SK-N-SH treated with all-trans-retinoic acid at 6 μM for 48 hours (cell line): ENCODE measurements at regions not wholly inside any gene's neighbourhood (a gene's known extent, or its start where the extent isn't known, plus 50 kb on each side); places are given as distances from the start of the nearest gene placed in this dataset.

Experiments
- GLIS3 ChIP-seq: fragments of 250-450 bp; sonication (Bioruptor Pico); IDR thresholded peaks from 2 replicates; pipeline ENCODE4 v1.5.0; 2020; ENCODE audit warnings: mild to moderate bottlenecking, moderate library complexity
- ISL1 ChIP-seq: fragments of 250-450 bp; sonication (Bioruptor Pico); IDR thresholded peaks from 2 replicates; pipeline ENCODE4 v2.1.2; 2022; ENCODE audit warnings: mild to moderate bottlenecking, moderate library complexity
- PPARA ChIP-seq: fragments of 250-450 bp; sonication (Bioruptor Pico); IDR thresholded peaks from 2 replicates; pipeline ENCODE4 v1.5.0; 2020; ENCODE audit warnings: mild to moderate bottlenecking, borderline replicate concordance
- RARB ChIP-seq: fragments of 250-450 bp; sonication (Bioruptor Pico); IDR thresholded peaks from 2 replicates; pipeline ENCODE4 v1.8.0; 2021; ENCODE audit warnings: mild to moderate bottlenecking, moderate library complexity
- TCF4 ChIP-seq: fragments of 250-450 bp; sonication (Bioruptor Pico); IDR thresholded peaks from 2 replicates; pipeline ENCODE4 v1.8.0; 2021; ENCODE audit warnings: mild to moderate bottlenecking, moderate library complexity, borderline replicate concordance
- TOX ChIP-seq: fragments of 250-450 bp; sonication (Bioruptor Pico); IDR thresholded peaks from 2 replicates; pipeline ENCODE4 v1.8.0; 2021; ENCODE audit warnings: mild to moderate bottlenecking, moderate library complexity, borderline replicate concordance
- TSHZ2 ChIP-seq: fragments of 250-450 bp; sonication (Bioruptor Pico); IDR thresholded peaks from 2 replicates; pipeline ENCODE4 v1.5.0; 2020; ENCODE audit warnings: mild to moderate bottlenecking, moderate library complexity
- ZC3H10 ChIP-seq: fragments of 250-450 bp; sonication (Bioruptor Pico); IDR thresholded peaks from 2 replicates; pipeline ENCODE4 v1.5.1; 2021; ENCODE audit warnings: mild to moderate bottlenecking, moderate library complexity
- ZFP3 ChIP-seq: fragments of 250-450 bp; sonication (Bioruptor Pico); IDR thresholded peaks from 2 replicates; pipeline ENCODE4 v1.5.0; 2020; ENCODE audit warnings: mild to moderate bottlenecking, moderate library complexity
- ZFP30 ChIP-seq: fragments of 450-650 bp; formaldehyde crosslinking; IDR thresholded peaks from 2 replicates; pipeline ENCODE4 v1.5.0; 2022; ENCODE audit warnings: mild to moderate bottlenecking, moderate library complexity
- TF ChIP-seq, protein P1 (sequence below): fragments of 250-450 bp; sonication (Bioruptor Pico); IDR thresholded peaks from 2 replicates; pipeline ENCODE4 v1.8.0; 2020; ENCODE audit warnings: mild to moderate bottlenecking, moderate library complexity, borderline replicate concordance
- TF ChIP-seq, protein P2 (sequence below): fragments of 250-450 bp; sonication (Bioruptor Pico); IDR thresholded peaks from 2 replicates; pipeline ENCODE4 v1.5.1; 2020; ENCODE audit warnings: low read depth, mild to moderate bottlenecking, moderate library complexity

DNA sequence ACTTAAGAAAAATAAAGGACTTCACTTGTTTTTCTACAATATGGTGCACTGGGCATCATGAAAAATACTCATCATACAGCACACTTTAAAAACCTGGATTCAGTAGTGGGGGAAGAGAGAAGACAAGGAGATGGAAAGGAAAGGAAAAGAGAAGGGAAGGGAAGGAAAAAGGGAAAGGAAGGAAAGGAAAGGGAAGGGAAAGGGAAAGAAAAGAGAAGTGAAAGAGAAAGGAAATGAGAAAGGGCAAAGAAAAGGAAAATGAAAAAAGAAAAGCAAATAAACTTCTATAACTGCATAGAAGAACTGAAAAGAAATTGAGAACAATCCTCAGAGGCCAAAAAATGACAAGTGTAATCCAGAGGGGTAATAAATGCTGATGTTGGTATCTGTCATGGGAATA lies 388.1 kb upstream of the PKDCC start:
- TF ChIP-seq ZFP30 (CRISPR knock-in tag) (no peak), RARB (CRISPR knock-in tag) (no peak), ZFP3 (CRISPR knock-in tag) (no peak), TOX (CRISPR knock-in tag) (no peak), TSHZ2 (CRISPR knock-in tag) (no peak), GLIS3 (no peak), ISL1 (no peak), TCF4 (CRISPR knock-in tag) (no peak), PPARA (CRISPR knock-in tag) (no peak), ZC3H10 (CRISPR knock-in tag) (no peak)
- TF ChIP-seq, protein P1, sequence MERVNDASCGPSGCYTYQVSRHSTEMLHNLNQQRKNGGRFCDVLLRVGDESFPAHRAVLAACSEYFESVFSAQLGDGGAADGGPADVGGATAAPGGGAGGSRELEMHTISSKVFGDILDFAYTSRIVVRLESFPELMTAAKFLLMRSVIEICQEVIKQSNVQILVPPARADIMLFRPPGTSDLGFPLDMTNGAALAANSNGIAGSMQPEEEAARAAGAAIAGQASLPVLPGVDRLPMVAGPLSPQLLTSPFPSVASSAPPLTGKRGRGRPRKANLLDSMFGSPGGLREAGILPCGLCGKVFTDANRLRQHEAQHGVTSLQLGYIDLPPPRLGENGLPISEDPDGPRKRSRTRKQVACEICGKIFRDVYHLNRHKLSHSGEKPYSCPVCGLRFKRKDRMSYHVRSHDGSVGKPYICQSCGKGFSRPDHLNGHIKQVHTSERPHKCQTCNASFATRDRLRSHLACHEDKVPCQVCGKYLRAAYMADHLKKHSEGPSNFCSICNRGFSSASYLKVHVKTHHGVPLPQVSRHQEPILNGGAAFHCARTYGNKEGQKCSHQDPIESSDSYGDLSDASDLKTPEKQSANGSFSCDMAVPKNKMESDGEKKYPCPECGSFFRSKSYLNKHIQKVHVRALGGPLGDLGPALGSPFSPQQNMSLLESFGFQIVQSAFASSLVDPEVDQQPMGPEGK = no peak
- TF ChIP-seq, protein P2, sequence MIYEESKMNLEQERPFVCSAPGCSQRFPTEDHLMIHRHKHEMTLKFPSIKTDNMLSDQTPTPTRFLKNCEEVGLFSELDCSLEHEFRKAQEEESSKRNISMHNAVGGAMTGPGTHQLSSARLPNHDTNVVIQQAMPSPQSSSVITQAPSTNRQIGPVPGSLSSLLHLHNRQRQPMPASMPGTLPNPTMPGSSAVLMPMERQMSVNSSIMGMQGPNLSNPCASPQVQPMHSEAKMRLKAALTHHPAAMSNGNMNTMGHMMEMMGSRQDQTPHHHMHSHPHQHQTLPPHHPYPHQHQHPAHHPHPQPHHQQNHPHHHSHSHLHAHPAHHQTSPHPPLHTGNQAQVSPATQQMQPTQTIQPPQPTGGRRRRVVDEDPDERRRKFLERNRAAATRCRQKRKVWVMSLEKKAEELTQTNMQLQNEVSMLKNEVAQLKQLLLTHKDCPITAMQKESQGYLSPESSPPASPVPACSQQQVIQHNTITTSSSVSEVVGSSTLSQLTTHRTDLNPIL (CRISPR knock-in tag) = no peak
